GM12865 (cell line): ENCODE measurements at regions not wholly inside any gene's neighbourhood (a gene's known extent, or its start where the extent isn't known, plus 50 kb on each side); places are given as distances from the start of the nearest gene placed in this dataset.
"Not testable (repeated sequence)": the region's sequence is repeated elsewhere in the genome, so short reads cannot be mapped to it uniquely, and the experiment has no call there.

Experiments
- DNase-seq: peaks from one replicate; pipeline ENCODE4 v3.0.0; 2010; ENCODE audit warnings: low read depth
- H3K4me3 ChIP-seq: 2 replicates; pipeline ENCODE4 v1.5.1; 2011; ENCODE audit warnings: mild to moderate bottlenecking, low read depth, low read length, control low read depth
- CTCF ChIP-seq: IDR thresholded peaks from 2 replicates; pipeline ENCODE4 v1.5.1; 2011; ENCODE audit warnings: low read length, control low read depth, low read depth, inconsistent platforms; ENCODE audit not compliant: insufficient read depth; ENCODE audit errors: missing control alignments

GRCh38 chrX:93868289-93868965, 194.4 kb downstream of the FAM133A start:
- no peak for TF ChIP-seq CTCF
- DNase-seq = no peak
- no peak overlapping the region for H3K4me3 ChIP-seq

GRCh38 chrX:93874554-93874953, 200.5 kb downstream of the FAM133A start:
- no peak overlapping the region for H3K4me3 ChIP-seq
- peak; percentile 1 for DNase-seq
- peak; percentile 22 for TF ChIP-seq CTCF

- DNase-seq = no peak
- no peak for TF ChIP-seq CTCF
- H3K4me3 ChIP-seq = no peak overlapping the region
These were observed 201.7 kb downstream of the FAM133A start for GRCh38 chrX:93875621-93876282.

GRCh38 chrX:93921041-93921440, 247.0 kb downstream of the FAM133A start:
- not testable (repeated sequence) for H3K4me3 ChIP-seq, DNase-seq

- no peak for TF ChIP-seq CTCF
- no peak for DNase-seq
These were observed 258.6 kb downstream of the FAM133A start for GRCh38 chrX:93932471-93933220.

GRCh38 chrX:93977641-93978040, 303.6 kb downstream of the FAM133A start:
- no peak for DNase-seq
- TF ChIP-seq CTCF = no peak
- no peak overlapping the region for H3K4me3 ChIP-seq

More at GRCh38 chrX:93932471-93933220, 258.6 kb downstream of the FAM133A start:
- no peak overlapping the region for H3K4me3 ChIP-seq

- TF ChIP-seq CTCF = no peak
- no peak for DNase-seq
- H3K4me3 ChIP-seq = no peak overlapping the region
These were observed 311.6 kb downstream of the FAM133A start for GRCh38 chrX:93985344-93986307.
